MM.1S (cell line): ENCODE measurements at regions not wholly inside any gene's neighbourhood (a gene's known extent, or its start where the extent isn't known, plus 50 kb on each side); places are given as distances from the start of the nearest gene placed in this dataset.
"Not testable (repeated sequence)": the region's sequence is repeated elsewhere in the genome, so short reads cannot be mapped to it uniquely, and the experiment has no call there.

ENCODE experiments used
- EZH2 ChIP-seq: fragments of 300-600 bp; sonication (generic); optimal IDR thresholded peaks from 2 replicates; pipeline ENCODE3; 2017; ENCODE audit warnings: low read depth, mild to moderate bottlenecking, antibody characterized with exemption, low read length, mixed read lengths
- EZH2phosphoT487 ChIP-seq: fragments of 300-600 bp; sonication (generic); IDR thresholded peaks from 2 replicates; pipeline ENCODE4 v1.6.1; 2018; ENCODE audit warnings: antibody characterized with exemption, low read length
- TF ChIP-seq, protein P1 (sequence below): fragments of 300-600 bp; sonication (generic); IDR thresholded peaks from 2 replicates; pipeline ENCODE4 v1.5.1; 2016; ENCODE audit warnings: antibody characterized with exemption, low read length, mixed read lengths

DNA sequence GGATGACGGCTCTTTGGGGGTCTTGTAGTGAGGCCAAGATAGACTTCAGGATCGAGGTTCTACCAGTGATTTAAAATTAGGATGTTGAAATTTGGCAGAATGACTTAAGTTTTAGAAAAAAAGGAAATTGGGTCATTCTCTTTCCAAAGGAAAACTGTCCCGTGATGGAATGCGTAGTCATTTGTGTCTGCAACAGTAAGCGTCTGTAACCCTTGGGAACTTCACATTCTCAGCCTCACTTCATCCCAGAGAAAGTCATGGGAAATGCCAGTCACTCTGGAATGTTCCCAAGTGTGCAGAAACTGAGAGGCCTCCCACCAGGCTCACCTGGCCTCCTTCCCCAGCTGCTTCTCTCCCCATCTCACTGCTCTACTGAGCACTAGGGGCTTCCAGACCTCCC, 5441.4 kb upstream of the TPTE start:
- TF ChIP-seq, protein P1, sequence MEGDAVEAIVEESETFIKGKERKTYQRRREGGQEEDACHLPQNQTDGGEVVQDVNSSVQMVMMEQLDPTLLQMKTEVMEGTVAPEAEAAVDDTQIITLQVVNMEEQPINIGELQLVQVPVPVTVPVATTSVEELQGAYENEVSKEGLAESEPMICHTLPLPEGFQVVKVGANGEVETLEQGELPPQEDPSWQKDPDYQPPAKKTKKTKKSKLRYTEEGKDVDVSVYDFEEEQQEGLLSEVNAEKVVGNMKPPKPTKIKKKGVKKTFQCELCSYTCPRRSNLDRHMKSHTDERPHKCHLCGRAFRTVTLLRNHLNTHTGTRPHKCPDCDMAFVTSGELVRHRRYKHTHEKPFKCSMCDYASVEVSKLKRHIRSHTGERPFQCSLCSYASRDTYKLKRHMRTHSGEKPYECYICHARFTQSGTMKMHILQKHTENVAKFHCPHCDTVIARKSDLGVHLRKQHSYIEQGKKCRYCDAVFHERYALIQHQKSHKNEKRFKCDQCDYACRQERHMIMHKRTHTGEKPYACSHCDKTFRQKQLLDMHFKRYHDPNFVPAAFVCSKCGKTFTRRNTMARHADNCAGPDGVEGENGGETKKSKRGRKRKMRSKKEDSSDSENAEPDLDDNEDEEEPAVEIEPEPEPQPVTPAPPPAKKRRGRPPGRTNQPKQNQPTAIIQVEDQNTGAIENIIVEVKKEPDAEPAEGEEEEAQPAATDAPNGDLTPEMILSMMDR: not testable (repeated sequence)
- not testable (repeated sequence) for TF ChIP-seq EZH2phosphoT487, EZH2
